ENCODE measurements at regions not wholly inside any gene's neighbourhood (a gene's known extent, or its start where the extent isn't known, plus 50 kb on each side); places are given as distances from the start of the nearest gene placed in this dataset.

DNA sequence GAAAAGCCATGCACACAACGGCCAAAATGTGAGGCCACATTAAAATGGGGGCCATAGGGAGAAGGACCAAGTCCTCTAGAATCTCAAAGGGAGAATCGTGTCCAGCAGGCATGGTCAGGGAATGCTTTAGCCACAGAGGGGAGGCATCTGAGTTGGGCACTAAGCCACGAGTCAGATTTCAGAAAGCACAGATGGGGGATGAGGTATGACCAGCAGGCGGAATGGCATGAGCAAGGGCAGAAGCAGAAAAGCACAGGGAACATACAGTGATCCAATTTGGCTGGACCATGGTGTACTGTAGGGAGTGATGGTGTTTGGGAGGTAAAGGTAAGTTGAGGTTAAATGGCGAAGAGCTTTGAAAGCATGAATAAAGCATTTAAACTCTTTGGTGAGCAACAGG is 214.6 kb downstream of the TLE1 start:
- TF ChIP-seq POLR2A (IDR thresholded peaks at IDR 0.05): no peak
- no peak for TF ChIP-seq CTCF (IDR thresholded peaks at IDR 0.05)

Data from transverse colon (tissue), 3 donors.